ENCODE measurements at regions not wholly inside any gene's neighbourhood (a gene's known extent, or its start where the extent isn't known, plus 50 kb on each side); places are given as distances from the start of the nearest gene placed in this dataset.

GRCh38 chr6:3527651-3527977 is 70.8 kb upstream of the SLC22A23 start:
- DNase-seq = no peak

GRCh38 chr6:3526962-3527650 is 70.3 kb upstream of the SLC22A23 start:
- no peak for DNase-seq

DNA sequence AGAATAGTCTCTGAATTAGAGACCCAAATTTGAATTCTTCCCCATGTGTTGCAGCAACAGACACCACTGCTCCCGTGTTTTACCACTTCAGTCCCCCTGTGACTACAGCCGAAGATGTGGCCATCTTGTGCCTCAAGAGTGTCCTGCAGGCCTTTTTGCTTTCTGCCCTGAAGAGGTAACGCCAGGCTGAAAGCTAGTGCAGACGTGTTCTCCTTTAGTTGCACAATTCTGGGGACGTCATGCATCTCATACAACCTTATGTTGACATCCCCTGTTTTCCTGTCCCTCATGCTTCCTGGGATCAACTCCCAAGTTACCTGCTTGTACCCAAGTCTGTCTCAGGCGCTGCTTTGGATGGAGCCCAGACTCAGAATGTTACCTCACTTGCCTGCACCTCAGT is 69.1 kb upstream of the SLC22A23 start:
- DNase-seq = no peak

DNA sequence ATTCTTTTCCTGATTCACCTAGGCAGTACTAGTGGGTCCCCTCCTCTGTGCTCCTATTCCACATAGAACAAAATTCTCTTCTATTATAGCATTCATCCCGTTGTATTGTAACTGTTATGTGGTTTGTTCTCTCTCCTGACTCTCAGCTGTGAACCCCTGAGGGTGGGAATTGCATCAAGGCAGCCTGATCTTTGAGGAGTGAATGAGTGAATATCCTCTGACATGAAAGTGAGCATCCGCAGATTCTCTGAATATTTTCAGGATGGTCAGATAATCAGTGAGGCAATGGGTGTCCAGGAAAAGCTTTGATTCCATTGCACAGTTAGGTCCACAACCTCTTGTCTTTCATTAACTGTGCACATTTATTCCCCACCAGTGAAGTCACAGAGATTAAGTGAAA is 67.6 kb upstream of the SLC22A23 start:
- no peak for DNase-seq

- DNase-seq = no peak
These were observed 67.1 kb upstream of the SLC22A23 start for GRCh38 chr6:3523966-3524365.

DNA sequence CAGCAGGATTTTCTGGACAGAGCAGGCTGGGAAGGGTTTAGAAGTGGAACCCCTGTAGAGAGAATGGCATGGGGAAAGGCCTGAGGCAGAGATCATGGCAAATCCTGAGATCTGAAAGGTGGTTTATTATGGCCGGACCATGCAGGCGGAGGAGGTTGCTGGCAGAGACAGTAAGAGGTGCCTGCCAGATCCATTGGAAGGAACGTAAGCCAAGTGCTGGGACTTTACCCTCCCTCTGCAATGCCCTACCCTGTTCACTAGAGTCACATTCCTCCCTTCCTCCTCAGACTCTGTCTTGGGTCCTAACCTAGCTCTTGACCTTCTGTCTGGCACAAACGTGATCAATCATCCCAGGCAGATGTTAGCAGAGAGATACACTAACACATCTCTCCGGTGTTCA is 66.4 kb upstream of the SLC22A23 start:
- DNase-seq = no peak

GRCh38 chr6:3522561-3523260 is 65.9 kb upstream of the SLC22A23 start:
- DNase-seq = no peak

DNA sequence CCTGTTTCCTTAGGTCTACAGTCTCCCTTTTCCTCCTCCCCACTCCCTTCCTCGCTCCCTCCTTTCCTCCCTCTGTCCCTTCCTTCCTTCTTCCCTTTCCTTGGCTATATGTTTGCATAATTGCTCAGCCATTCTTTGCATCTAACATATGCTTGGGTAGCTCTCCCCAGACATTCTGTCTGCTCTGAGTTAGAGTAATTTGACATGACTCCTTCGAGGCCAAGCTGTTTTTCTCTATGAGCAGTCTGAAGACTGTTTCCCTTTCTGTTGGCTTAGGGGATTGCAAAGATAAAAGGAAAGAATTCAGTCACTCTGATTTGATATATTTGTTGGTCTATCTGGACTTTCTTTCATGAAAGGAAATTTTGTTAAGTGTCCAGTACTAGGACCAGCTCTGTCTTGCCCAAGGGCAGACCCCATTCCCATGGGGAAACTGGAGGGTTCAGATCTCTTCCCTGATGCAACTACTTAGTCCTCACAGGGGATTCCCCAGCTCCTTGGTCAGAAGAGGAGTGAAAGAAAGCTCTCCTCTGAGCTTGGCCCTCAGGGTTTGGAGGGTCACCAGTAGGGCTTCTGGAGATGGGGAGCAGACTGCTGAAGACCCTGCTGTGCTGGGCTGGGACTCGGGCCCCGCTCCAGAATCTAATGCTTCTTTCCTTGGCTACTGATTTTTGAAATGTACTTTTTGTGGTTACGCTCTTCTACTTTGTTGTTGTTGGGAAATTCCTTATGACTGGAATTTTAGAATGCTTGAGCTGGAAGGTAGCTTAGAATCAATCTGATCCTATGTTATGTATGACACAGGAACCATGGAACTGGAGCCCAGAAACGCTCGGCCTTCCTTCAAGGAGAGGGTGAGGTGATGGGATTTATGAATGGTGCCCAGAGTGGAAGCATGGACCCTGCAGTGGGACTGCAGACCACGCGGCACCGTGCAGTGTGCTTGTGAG is 63.7 kb upstream of the SLC22A23 start:
- DNase-seq = no peak

GRCh38 chr6:3518356-3519190 is 61.7 kb upstream of the SLC22A23 start:
- no peak for DNase-seq

- no peak for DNase-seq
These were observed 60.5 kb upstream of the SLC22A23 start for GRCh38 chr6:3517350-3517749.

DNA sequence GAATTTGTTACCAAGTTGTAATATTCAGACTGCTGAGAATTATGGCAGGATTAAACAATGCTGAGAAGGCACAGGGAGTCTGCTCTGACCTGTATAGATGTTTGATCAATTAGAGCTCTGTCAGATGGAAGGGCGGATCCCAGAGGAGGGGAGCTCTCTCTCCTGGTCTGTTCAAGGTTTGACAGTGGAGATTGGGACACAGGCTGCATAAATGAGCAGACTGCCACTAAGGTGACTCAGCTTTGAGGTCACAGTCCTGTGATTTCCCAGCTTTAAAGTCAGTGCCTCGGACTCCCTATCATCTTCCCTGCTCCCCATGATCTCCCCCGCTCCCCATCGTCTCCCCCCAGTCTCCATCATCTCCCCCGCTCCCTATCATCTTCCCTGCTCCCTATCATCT is 59.2 kb upstream of the SLC22A23 start:
- DNase-seq = no peak

DNA sequence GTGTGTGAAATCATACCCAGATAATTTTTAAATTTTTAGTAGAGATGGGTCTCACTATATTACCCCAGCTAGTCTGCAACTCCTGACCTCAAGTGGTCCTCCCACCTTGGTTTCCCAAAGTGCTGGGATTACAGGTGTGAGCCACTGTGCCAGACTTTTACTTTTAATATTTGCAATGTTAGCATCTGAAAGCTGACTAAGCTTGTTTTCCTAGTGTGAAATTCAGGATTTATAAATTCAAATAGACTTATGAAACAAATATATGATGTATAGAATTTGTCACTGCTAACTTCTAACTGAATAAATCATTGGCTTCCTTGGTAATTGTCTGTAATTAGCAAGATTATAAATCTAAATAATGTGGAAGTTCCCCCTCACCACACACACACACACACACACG is 58.8 kb upstream of the SLC22A23 start:
- DNase-seq = no peak

DNA sequence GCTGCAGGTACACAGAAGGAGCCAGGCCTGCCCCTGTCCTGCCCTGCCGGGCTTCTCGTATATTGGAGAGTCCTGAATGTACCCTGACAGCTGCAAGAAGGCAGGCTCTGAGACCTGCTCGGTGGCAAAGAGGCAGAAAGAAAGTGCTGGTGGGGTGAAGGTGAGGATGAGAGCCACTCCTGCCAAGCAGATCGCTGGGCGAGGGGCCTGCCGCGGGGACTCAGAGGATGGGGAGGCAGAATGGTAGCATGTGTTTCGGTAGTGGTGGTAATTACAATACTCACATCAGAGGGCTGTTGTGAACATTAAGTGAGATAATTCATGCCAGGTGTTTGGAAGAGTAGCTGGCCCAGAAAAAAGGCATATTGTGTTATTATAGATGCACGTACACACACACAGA is 56.6 kb upstream of the SLC22A23 start:
- no peak for DNase-seq

DNA sequence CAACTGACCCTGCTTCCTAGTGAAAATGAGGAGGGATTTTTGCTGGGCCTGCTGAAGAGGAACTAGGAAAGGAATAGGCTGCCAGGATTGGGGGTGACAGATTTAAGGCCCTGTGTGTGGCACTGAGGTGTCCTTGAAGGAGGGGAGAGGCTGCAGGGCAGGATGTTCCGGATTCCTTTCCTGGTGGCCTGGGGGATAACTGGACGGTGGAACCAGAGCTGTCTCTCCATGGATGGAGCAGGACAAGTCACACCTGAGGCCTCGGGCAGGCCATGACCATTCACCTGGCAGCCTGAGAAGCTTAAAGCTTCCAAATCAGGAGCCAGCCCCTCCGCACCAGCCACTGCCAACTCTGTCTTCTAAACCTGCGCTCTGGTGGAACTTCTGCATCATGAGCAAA is 56.0 kb upstream of the SLC22A23 start:
- no peak for DNase-seq

- DNase-seq = no peak
These were observed 53.8 kb upstream of the SLC22A23 start for GRCh38 chr6:3510617-3511016.

DNA sequence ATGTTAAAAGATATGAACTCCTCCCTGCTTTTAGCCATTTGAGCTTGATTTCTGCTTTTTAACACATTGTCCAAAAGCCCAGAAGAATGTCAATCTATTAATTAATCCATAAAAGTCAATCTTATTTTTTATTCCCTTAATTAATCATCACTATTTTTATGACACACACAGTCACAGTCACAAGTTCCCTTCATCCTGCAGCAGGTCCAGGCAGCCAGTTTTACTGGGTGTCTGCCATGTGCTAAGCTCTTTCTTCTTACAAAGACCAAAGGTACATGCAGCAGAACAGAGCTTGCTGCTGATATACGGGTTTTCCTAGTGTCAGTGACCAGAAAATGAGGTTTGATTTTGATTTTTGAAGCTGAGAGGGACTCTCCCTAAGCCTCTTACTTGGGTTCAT is 53.3 kb upstream of the SLC22A23 start:
- no peak for DNase-seq

- no peak for DNase-seq
These were observed 52.5 kb upstream of the SLC22A23 start for GRCh38 chr6:3509336-3509735.

GRCh38 chr6:3506751-3507383 is 50.0 kb upstream of the SLC22A23 start:
- DNase-seq = no peak

All from hypothalamus (tissue), 51 donors.